ENCODE measurements at regions not wholly inside any gene's neighbourhood (a gene's known extent, or its start where the extent isn't known, plus 50 kb on each side); places are given as distances from the start of the nearest gene placed in this dataset.

- Histone ChIP-seq H3K9me2 (ENCODE audit: insufficient read depth, low read length) (no peaks in the 10 kb centered on the region), H3K36me3 (ENCODE audit: insufficient read depth, low read length) (no peaks in the 10 kb centered on the region)
- no peak for TF ChIP-seq TAF1 (IDR thresholded peaks at IDR 0.05; ENCODE audit: low read depth)
- no peak for TF ChIP-seq MXI1 (conservative IDR thresholded peaks at IDR 0.05; ENCODE audit: poor library complexity, severe bottlenecking)
- TF ChIP-seq, protein P1, sequence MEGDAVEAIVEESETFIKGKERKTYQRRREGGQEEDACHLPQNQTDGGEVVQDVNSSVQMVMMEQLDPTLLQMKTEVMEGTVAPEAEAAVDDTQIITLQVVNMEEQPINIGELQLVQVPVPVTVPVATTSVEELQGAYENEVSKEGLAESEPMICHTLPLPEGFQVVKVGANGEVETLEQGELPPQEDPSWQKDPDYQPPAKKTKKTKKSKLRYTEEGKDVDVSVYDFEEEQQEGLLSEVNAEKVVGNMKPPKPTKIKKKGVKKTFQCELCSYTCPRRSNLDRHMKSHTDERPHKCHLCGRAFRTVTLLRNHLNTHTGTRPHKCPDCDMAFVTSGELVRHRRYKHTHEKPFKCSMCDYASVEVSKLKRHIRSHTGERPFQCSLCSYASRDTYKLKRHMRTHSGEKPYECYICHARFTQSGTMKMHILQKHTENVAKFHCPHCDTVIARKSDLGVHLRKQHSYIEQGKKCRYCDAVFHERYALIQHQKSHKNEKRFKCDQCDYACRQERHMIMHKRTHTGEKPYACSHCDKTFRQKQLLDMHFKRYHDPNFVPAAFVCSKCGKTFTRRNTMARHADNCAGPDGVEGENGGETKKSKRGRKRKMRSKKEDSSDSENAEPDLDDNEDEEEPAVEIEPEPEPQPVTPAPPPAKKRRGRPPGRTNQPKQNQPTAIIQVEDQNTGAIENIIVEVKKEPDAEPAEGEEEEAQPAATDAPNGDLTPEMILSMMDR (IDR thresholded peaks at IDR 0.05; ENCODE audit: poor library complexity, severe bottlenecking), result no peak
- TF ChIP-seq POLR2AphosphoS5 (IDR thresholded peaks at IDR 0.05), result no peak
- TF ChIP-seq EZH2 (IDR thresholded peaks at IDR 0.05; ENCODE audit: borderline replicate concordance, insufficient read depth, low read length, poor library complexity, severe bottlenecking), result no peak
- no peak for TF ChIP-seq EP300 (conservative IDR thresholded peaks at IDR 0.05; ENCODE audit: poor library complexity, severe bottlenecking)
- no peak for TF ChIP-seq RAD21 (conservative IDR thresholded peaks at IDR 0.05)
- no peak for TF ChIP-seq SMC3 (conservative IDR thresholded peaks at IDR 0.05; ENCODE audit: poor library complexity)
- TF ChIP-seq, protein P2, sequence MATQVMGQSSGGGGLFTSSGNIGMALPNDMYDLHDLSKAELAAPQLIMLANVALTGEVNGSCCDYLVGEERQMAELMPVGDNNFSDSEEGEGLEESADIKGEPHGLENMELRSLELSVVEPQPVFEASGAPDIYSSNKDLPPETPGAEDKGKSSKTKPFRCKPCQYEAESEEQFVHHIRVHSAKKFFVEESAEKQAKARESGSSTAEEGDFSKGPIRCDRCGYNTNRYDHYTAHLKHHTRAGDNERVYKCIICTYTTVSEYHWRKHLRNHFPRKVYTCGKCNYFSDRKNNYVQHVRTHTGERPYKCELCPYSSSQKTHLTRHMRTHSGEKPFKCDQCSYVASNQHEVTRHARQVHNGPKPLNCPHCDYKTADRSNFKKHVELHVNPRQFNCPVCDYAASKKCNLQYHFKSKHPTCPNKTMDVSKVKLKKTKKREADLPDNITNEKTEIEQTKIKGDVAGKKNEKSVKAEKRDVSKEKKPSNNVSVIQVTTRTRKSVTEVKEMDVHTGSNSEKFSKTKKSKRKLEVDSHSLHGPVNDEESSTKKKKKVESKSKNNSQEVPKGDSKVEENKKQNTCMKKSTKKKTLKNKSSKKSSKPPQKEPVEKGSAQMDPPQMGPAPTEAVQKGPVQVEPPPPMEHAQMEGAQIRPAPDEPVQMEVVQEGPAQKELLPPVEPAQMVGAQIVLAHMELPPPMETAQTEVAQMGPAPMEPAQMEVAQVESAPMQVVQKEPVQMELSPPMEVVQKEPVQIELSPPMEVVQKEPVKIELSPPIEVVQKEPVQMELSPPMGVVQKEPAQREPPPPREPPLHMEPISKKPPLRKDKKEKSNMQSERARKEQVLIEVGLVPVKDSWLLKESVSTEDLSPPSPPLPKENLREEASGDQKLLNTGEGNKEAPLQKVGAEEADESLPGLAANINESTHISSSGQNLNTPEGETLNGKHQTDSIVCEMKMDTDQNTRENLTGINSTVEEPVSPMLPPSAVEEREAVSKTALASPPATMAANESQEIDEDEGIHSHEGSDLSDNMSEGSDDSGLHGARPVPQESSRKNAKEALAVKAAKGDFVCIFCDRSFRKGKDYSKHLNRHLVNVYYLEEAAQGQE (IDR thresholded peaks at IDR 0.05; ENCODE audit: borderline replicate concordance), result no peak
Measured at GRCh38 chr1:222278501-222278900, 269.4 kb downstream of the HHIPL2 start.

GRCh38 chr1:222275729-222276465, 272.0 kb downstream of the HHIPL2 start:
- Histone ChIP-seq H3K9me2 (ENCODE audit: insufficient read depth, low read length) (no peaks in the 10 kb centered on the region), H3K9me3 (ENCODE audit: low read length) (no peaks in the 10 kb centered on the region), H3K36me3 (ENCODE audit: insufficient read depth, low read length) (no peaks in the 10 kb centered on the region), H3K9ac (ENCODE audit: low read length) (no peak overlapping the region), H3K27me3 (ENCODE audit: insufficient read depth, low read depth, low read length) (no peaks in the 10 kb centered on the region), H3K79me2 (replicated peaks; ENCODE audit: insufficient read depth, low read length) (no peaks in the 10 kb centered on the region), H2AFZ (ENCODE audit: low read depth, low read length) (no peak overlapping the region), H3K27ac (ENCODE audit: low read length) (no peak overlapping the region), H3F3A (ENCODE audit: insufficient read depth, low read length, poor library complexity, severe bottlenecking) (no peaks in the 10 kb centered on the region), H3K4me3 (ENCODE audit: low read length) (no peak overlapping the region), H4K20me1 (ENCODE audit: insufficient read depth) (no peaks in the 10 kb centered on the region), H3K4me2 (ENCODE audit: low read length) (no peak overlapping the region)
- TF ChIP-seq TAF1 (IDR thresholded peaks at IDR 0.05; ENCODE audit: low read depth) (no peak), POLR2AphosphoS5 (IDR thresholded peaks at IDR 0.05) (no peak), EZH2 (IDR thresholded peaks at IDR 0.05; ENCODE audit: borderline replicate concordance, insufficient read depth, low read length, poor library complexity, severe bottlenecking) (no peak), EP300 (conservative IDR thresholded peaks at IDR 0.05; ENCODE audit: poor library complexity, severe bottlenecking) (no peak), RAD21 (conservative IDR thresholded peaks at IDR 0.05) (no peak), SMC3 (conservative IDR thresholded peaks at IDR 0.05; ENCODE audit: poor library complexity) (no peak), MXI1 (conservative IDR thresholded peaks at IDR 0.05; ENCODE audit: poor library complexity, severe bottlenecking) (no peak)
- TF ChIP-seq, protein P1 (IDR thresholded peaks at IDR 0.05; ENCODE audit: poor library complexity, severe bottlenecking), result no peak
- TF ChIP-seq, protein P2 (IDR thresholded peaks at IDR 0.05; ENCODE audit: borderline replicate concordance), result no peak

More at GRCh38 chr1:222278501-222278900, 269.4 kb downstream of the HHIPL2 start:
- H2AFZ ChIP-seq (ENCODE audit: low read depth, low read length), result no peak overlapping the region
- no peaks in the 10 kb centered on the region for H3K27me3 ChIP-seq (ENCODE audit: insufficient read depth, low read depth, low read length)
- no peak overlapping the region for H3K4me2 ChIP-seq (ENCODE audit: low read length)
- no peaks in the 10 kb centered on the region for H4K20me1 ChIP-seq (ENCODE audit: insufficient read depth)
- no peak overlapping the region for H3K9ac ChIP-seq (ENCODE audit: low read length)
- no peaks in the 10 kb centered on the region for H3K9me3 ChIP-seq (ENCODE audit: low read length)
- H3K4me3 ChIP-seq (ENCODE audit: low read length), result no peak overlapping the region
- no peak overlapping the region for H3K27ac ChIP-seq (ENCODE audit: low read length)
- no peaks in the 10 kb centered on the region for H3K79me2 ChIP-seq (replicated peaks; ENCODE audit: insufficient read depth, low read length)
- H3F3A ChIP-seq (ENCODE audit: insufficient read depth, low read length, poor library complexity, severe bottlenecking), result no peaks in the 10 kb centered on the region

All from neural cell (in vitro differentiated cells).